Gastroesophageal sphincter (tissue), 4 donors: ENCODE measurements at regions not wholly inside any gene's neighbourhood (a gene's known extent, or its start where the extent isn't known, plus 50 kb on each side); places are given as distances from the start of the nearest gene placed in this dataset.
A peak's percentile ranks its signal among the peaks of the same experiment; 100 is the strongest.
"Not testable (repeated sequence)": the region's sequence is repeated elsewhere in the genome, so short reads cannot be mapped to it uniquely, and the experiment has no call there.

Source experiments
- ATAC-seq: fragments of 150-250 bp; one replicate; pipeline ENCODE4 v1.9.1; 2016; ENCODE audit warnings: mild to moderate bottlenecking, moderate library complexity
- H3K27ac ChIP-seq, 4 donors: fragments of 200-600 bp; sonication (generic) in 3 of 4; 1 replicate in 3 of 4; 2 replicates in 1 of 4; pipeline ENCODE4 v1.5.1; 2016 to 2019
- H3K27me3 ChIP-seq: fragments of 200-600 bp; sonication (generic); one replicate; pipeline ENCODE4 v1.5.1; 2019
- H3K36me3 ChIP-seq, 2 donors: fragments of 200-600 bp; sonication (generic); one replicate each; pipeline ENCODE4 v1.5.1; 2019; ENCODE audit warnings: control low read depth in 1 of 2
- H3K4me1 ChIP-seq, 3 donors: fragments of 200-600 bp; sonication (generic); 1 replicate in 2 of 3; 2 replicates in 1 of 3; pipeline ENCODE4 v1.5.1; 2016 to 2019; ENCODE audit warnings: control low read depth in 2 of 3
- H3K4me3 ChIP-seq, 2 donors: fragments of 200-600 bp; sonication (generic); one replicate each; pipeline ENCODE4 v1.5.1; 2019; ENCODE audit warnings: mild to moderate bottlenecking in 1 of 2, moderate library complexity in 1 of 2
- H3K9me3 ChIP-seq, 3 donors: fragments of 200-600 bp; sonication (generic); one replicate each; pipeline ENCODE4 v1.5.1; 2017 to 2019; ENCODE audit warnings: control low read depth in 2 of 3
- WGBS, 2 donors: methylation state at CpG; one replicate each; pipeline ENCODE4 v1.1.5; 2018; ENCODE audit warnings: low coverage in 1 of 2; 5-methylcytosine and 5-hydroxymethylcytosine counted together

DNA sequence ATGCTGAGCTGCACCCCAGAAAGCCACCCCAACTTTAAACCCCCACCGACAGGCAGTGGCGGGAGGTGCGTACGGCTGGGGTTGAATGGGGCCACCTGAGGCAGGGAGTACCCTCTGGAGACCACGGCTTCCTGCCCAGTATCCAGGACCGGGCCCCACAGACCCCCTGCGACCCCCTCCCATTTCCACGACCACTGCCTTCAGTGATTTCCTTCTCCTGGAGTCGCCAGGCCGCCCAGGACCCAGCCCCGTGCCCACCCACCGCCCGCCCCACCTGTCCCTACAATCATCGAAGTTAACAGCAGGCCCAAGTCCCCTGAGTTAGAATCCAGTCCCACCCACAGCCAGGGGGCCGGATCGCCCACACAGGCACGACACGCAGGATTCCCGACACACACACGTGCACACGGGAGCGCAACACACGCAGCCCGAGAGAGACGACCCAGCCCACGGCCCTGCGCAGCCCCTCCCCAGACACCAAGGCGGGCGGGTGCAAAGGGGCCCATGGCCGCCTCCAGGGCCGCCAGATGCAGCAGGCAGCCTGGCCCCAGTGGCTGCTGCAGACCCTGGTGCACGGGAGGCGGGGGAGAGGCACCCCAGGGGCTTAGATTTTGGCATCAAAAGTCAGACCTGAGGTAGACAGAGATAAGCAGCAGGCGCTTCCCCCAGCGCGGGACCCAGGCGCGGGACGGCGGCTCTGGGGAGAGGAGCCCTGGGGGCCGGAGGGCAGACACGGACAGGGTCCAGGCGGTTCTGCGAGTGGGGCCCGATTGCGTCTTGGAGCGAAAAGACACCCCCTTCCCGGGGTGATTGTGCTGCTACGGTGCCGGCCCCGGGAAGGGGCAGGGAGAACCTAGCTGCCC is 104.8 kb downstream of the SPATA31A6 start:
- WGBS, 2 donors = 55 to 90% methylated on average over 2 to 19 of the region's 51 CpGs

DNA sequence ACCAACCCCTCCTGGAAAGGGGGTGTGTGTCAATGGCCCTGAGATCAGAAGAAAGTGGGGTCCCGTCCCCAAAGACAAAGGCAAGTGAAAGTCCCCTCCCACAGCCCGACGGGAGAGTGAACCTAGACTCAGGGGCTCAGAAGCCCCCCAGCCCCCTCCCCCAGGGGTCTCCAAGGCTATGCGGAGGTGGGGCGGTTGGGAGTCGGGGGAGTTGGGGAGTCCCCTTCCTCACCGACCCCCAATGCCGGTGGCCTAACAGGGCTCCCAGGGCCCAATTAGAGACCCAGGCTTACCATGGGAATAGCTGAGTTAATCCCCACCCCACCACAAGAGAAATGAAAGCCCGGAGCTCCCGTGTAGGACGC is 105.4 kb downstream of the SPATA31A6 start:
- not testable (repeated sequence) for H3K27ac ChIP-seq, H3K4me3 ChIP-seq, H3K36me3 ChIP-seq, ATAC-seq, H3K4me1 ChIP-seq, H3K9me3 ChIP-seq, H3K27me3 ChIP-seq
- WGBS, 2 donors = no CpG with 5 or more reads among the region's 11 CpGs

More for the DNA sequence above, 104.8 kb downstream of the SPATA31A6 start:
- H3K4me3 ChIP-seq, H3K36me3 ChIP-seq, H3K4me1 ChIP-seq, H3K9me3 ChIP-seq, H3K27ac ChIP-seq, H3K27me3 ChIP-seq: not testable (repeated sequence)
- ATAC-seq = peak; percentile 25

DNA sequence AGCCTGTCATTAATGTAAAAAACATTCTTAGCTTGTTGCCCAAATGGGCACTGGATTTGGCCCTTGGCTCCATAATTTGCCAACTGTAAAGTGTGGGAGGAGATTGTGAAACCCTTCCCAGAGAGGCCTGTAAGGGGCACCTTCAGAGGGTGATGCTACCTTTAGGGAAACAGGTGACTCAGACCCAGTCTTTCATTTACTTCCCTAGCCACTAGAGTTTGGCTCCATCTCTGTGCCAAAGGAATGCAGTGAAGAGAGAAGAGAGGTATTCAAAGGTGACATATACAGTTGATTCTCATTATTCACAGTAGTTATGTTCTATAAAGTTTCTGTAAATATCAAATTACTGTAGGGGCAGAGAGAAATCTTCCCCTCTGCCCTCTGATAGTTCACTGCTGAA is 116.7 kb downstream of the SPATA31A6 start:
- H3K36me3 ChIP-seq, H3K4me3 ChIP-seq, H3K27me3 ChIP-seq, H3K4me1 ChIP-seq, ATAC-seq, H3K27ac ChIP-seq, H3K9me3 ChIP-seq: not testable (repeated sequence)

DNA sequence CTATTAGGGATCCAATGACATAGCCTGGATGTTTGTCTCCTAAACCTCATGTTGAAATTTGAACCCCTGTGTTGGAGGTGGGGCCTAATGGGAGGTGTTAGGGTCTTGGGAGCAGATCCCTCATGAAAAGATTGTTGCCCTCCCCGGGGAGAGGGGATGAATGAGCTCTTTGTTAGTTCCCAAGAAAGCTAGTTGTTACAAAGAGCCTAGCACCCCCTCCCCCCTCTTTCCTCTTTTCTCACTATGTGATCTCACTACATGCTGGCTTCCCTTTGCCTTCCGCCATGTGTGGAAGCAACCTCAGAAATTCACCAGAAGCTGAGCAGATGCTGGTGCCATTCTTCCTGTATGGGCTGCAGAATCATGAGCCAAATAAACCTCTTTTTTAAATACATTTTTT is 123.2 kb downstream of the SPATA31A6 start:
- not testable (repeated sequence) for H3K9me3 ChIP-seq

DNA sequence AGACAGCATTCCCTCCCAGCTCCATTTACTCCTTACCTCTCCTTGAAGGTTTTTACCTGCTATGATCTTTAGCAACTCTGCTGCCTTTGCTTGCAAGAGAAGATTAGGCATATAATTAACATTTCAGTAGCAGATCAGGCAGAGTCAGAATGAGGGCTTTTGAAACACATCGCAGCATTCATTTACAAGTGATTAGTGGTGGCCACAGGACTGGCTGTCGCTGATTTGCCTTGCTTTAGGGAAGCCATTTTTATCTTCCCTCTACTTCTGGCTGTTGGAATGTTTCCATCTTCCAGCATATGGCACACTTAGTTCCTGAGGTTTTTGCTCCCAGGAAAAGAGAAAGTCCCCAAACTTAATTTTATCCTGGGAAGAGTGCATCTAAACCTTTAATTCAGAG is 124.0 kb downstream of the SPATA31A6 start:
- H3K27ac ChIP-seq, H3K4me1 ChIP-seq, H3K36me3 ChIP-seq, ATAC-seq, H3K27me3 ChIP-seq, H3K4me3 ChIP-seq, H3K9me3 ChIP-seq: not testable (repeated sequence)
- 17 to 47% methylated on average over 2 of the region's 2 CpGs for WGBS, 2 donors

More for the DNA sequence above, 123.2 kb downstream of the SPATA31A6 start:
- not testable (repeated sequence) for H3K36me3 ChIP-seq, ATAC-seq, H3K27ac ChIP-seq, H3K4me3 ChIP-seq, H3K27me3 ChIP-seq, H3K4me1 ChIP-seq
- 78 to 100% methylated on average over 1 of the region's 2 CpGs for WGBS, 2 donors

DNA sequence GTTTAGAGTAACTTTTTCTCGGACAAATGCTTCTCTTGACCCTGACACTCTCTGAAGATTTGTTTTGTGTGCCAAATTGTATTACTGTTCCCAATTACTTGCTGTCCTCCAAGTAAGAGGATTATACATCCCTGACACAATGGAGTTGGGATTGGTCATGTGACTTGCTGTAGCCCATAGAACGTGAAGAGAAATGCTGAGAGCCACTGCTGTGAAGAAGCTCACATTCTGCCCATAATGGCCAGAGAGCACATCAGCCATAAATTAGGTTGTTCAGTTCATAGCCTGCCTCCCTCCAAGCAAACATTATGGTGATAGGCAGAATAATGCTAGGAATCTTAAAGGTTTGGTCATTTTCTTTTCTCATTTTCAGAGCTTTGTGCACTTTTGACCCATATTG is 127.5 kb downstream of the SPATA31A6 start:
- not testable (repeated sequence) for H3K36me3 ChIP-seq, ATAC-seq, H3K4me1 ChIP-seq, H3K27me3 ChIP-seq, H3K9me3 ChIP-seq, H3K4me3 ChIP-seq, H3K27ac ChIP-seq
- WGBS, 2 donors = 33 to 48% methylated on average over 2 of the region's 2 CpGs

DNA sequence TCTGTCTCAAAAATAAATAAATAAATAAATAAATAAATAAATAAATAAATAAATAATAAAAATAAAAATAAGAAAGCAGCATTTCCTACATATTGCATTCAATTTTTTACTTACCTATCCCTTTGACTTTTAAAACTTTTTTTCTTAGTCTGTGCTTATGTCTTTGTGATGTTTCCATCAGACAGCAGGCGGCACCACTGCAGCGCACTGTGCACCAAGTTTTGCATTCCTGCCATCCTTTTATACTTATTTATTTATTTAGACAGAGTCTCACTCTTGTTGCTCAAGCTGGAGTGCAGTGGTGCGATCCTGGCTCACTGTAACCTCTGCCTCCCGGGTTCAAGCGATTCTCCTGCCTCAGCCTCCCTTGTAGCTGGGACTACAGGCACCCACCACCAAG is 132.6 kb downstream of the SPATA31A6 start:
- H3K4me3 ChIP-seq, H3K9me3 ChIP-seq, H3K36me3 ChIP-seq, H3K4me1 ChIP-seq, H3K27me3 ChIP-seq, H3K27ac ChIP-seq, ATAC-seq: not testable (repeated sequence)
- WGBS, 2 donors = 96 to 100% methylated on average over 3 to 5 of the region's 5 CpGs

DNA sequence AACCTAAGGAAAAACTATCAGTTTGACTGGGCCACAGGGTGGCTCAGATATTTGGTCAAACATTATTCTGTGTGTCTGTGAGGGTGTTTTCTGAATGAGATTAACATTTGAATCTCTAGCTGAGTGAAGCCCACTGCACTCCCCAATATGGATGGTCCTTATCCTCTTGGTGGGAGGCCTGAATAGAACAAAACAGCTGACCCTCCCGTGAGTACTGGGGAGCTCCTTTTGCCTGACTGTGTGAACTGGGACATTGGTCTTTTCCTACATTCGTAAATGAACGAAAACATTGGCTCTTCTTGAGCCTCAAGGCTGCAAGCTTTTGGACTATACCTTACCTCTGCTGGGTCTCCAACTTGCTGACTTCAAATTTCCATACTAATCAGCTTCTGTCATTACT is 134.2 kb downstream of the SPATA31A6 start:
- not testable (repeated sequence) for H3K4me3 ChIP-seq, H3K36me3 ChIP-seq, H3K27me3 ChIP-seq, H3K4me1 ChIP-seq, ATAC-seq, H3K27ac ChIP-seq, H3K9me3 ChIP-seq
- WGBS, 2 donors = 35 to 52% methylated on average over 3 of the region's 3 CpGs

DNA sequence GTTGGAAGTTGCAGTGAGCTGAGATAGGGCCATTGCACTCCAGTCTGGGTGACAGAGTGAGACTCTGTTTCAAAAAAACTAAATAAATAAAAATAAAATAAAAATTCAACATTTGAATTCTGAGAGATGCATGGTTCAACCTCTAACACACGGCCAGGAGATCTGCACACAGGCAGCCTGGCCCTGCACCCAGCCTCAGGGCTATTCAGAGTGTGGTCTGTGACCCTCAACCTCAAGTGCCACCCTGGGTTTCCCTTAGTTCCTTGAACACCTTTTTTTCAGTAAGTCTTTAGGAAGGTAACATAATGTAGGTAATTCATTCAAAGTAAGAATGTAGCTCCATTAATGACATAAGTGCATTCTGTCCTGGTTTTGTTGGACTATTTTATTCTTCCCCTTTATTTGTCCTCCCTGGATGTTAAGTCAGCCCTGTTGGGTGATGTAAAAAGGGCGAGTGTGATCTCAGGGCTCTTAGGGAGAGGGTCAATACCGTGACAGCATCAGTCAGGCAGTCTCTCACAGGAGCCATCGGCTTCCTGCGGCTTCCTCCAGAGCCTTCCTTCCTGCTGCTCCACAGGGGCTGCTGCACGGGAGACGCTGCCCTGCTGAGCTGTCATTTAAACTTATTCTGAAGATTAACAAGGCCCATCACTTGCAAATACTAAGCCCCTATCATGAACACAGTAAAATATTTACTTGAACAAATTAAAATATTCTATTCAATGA is 139.8 kb downstream of the SPATA31A6 start:
- not testable (repeated sequence) for H3K4me3 ChIP-seq, H3K27me3 ChIP-seq, ATAC-seq, H3K4me1 ChIP-seq, H3K9me3 ChIP-seq, H3K27ac ChIP-seq, H3K36me3 ChIP-seq
- WGBS, 2 donors = 49 to 59% methylated on average over 4 to 7 of the region's 7 CpGs

DNA sequence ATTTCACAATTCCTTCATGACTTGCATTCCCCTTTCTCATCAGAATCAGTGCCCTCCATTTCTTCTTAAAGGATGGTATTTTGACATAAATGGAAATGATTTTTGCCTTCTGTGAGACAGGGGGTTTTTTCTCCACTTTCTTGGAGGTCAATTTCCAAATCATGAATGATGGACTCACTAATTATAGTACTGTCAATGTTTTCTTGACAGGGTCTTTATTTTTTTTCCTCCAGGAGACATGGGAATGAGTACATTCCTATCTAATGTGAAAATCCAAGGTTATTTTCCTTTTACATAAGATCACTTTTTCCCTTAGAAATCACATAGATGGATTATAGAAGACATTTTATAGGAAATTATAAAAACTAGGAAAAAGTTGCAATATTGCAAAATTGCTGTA is 141.7 kb downstream of the SPATA31A6 start:
- H3K27ac ChIP-seq, H3K4me3 ChIP-seq, H3K36me3 ChIP-seq, H3K27me3 ChIP-seq, ATAC-seq, H3K4me1 ChIP-seq, H3K9me3 ChIP-seq: not testable (repeated sequence)

DNA sequence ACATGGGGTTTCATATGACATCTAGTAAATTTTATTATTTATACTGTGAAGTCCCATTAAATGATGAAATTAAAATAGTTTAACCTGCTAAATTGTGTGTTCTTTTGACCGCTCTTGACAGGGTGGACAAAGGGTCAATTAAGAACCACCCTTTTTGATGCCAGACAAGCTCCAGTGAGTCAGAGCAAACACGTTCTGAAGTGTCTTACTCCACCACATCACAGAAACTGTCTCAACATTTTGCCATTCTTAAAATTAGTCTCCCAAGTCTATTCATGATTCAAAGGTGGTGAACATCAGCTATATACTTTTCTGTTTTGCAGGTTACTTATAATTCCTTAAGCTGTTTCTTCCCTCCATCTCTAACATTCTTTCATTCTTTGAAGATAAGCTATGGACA is 142.1 kb downstream of the SPATA31A6 start:
- H3K4me3 ChIP-seq, H3K36me3 ChIP-seq, H3K4me1 ChIP-seq, H3K9me3 ChIP-seq, ATAC-seq, H3K27me3 ChIP-seq, H3K27ac ChIP-seq: not testable (repeated sequence)
- 68 to 88% methylated on average over 2 of the region's 2 CpGs for WGBS, 2 donors

DNA sequence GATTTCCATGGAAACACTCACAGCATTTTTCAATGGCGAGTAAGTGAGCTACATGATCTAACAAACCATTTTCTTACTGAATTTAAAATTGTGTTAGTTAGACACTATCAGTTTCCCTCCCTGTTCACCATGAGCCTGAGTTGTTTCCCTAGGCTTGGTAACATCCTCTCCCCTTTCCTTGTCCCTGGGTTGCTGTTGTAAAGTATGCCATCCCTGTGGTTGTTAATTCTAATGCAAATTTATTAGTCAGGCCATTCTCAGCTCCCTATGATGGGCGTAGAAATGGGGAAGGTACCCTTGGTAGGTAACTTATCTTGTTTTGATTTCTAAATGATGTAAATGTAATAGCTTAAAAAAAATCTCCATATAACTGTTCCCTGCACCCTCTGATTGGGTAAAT is 143.0 kb downstream of the SPATA31A6 start:
- H3K27ac ChIP-seq, ATAC-seq, H3K4me1 ChIP-seq, H3K4me3 ChIP-seq, H3K27me3 ChIP-seq, H3K9me3 ChIP-seq, H3K36me3 ChIP-seq: not testable (repeated sequence)
- 92 to 100% methylated on average over 1 to 2 of the region's 2 CpGs for WGBS, 2 donors

DNA sequence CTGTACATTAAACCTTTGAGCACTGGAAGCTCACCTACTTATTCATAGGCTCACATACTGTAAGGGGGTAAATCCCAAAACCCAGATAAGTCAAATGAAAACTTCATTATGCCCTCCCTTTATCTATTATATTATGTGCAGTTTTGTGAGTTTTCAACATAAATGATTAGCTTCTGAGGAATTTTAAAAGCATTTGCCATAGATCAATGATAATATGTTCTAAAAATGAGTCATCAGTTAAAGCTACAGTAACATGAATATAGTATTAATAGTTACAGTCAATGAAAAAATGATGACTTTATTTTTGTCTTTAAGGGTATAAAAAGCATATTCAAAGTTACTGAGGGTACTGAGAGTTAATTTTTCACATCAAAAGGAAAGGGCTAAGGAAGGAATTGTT is 151.9 kb downstream of the SPATA31A6 start:
- not testable (repeated sequence) for H3K4me1 ChIP-seq, ATAC-seq, H3K4me3 ChIP-seq, H3K27ac ChIP-seq, H3K9me3 ChIP-seq, H3K27me3 ChIP-seq, H3K36me3 ChIP-seq

DNA sequence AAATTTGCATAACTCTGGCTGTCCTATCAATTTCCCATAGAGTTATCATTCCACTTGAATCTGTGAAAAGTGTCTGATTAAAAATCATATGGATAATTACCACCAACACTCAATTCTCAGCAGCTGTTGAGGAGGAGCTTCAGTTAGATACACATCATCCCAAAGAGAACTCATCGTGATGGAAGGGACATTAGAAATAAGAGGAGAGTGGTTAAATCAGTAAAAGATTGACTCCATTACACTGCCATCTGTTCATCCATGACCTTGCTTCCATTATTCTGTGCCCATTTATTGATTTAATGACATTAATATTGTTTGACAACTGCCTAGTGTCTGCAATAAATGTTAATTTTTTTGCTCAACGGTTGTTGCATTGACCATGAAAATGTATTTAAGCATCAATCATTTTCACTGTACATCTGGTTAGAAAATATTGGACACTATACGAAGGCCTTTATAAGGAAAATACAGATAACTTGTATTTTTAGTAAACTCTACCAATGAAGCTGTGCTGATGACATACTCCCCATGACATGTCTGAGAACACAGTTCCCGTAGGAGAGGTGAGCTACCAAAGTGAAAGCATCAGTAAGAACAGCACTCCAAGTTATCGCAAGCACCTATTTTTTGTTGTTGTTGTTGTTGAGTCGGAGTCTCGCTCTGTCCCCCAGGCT is 152.7 kb downstream of the SPATA31A6 start:
- H3K9me3 ChIP-seq, H3K27me3 ChIP-seq, H3K27ac ChIP-seq, H3K36me3 ChIP-seq, ATAC-seq, H3K4me3 ChIP-seq, H3K4me1 ChIP-seq: not testable (repeated sequence)
- WGBS, 2 donors = 80 to 90% methylated on average over 7 of the region's 7 CpGs
